GM12891 (cell line): ENCODE measurements at regions not wholly inside any gene's neighbourhood (a gene's known extent, or its start where the extent isn't known, plus 50 kb on each side); places are given as distances from the start of the nearest gene placed in this dataset.

ENCODE experiments used
- PAX5 ChIP-seq: IDR thresholded peaks from 2 replicates; pipeline ENCODE4 v1.6.1; 2011; ENCODE audit warnings: low read length, moderate library complexity, mild to moderate bottlenecking; ENCODE audit not compliant: insufficient read depth, severe bottlenecking
- POLR2A ChIP-seq: IDR thresholded peaks from 2 replicates; pipeline ENCODE4 v1.6.1; 2011; ENCODE audit warnings: low read depth, low read length, control low read depth
- POLR2AphosphoS5 ChIP-seq: IDR thresholded peaks from 2 replicates; pipeline ENCODE4 v1.6.1; 2011; ENCODE audit warnings: low read depth, low read length, control low read depth
- POU2F2 ChIP-seq: IDR thresholded peaks from 2 replicates; pipeline ENCODE4 v1.6.1; 2011; ENCODE audit warnings: low read depth, mild to moderate bottlenecking, control low read depth, low read length, moderate library complexity
- TAF1 ChIP-seq: IDR thresholded peaks from 2 replicates; pipeline ENCODE4 v1.6.1; 2011; ENCODE audit warnings: low read depth, low read length, control low read depth

GRCh38 chrX:2561456-2561855, 60.7 kb upstream of the DHRSX start:
- TF ChIP-seq TAF1 (no peak), POLR2A (no peak), POU2F2 (no peak), POLR2AphosphoS5 (no peak), PAX5 (no peak)
